ENCODE measurements at regions not wholly inside any gene's neighbourhood (a gene's known extent, or its start where the extent isn't known, plus 50 kb on each side); places are given as distances from the start of the nearest gene placed in this dataset.
"Not testable (repeated sequence)": the region's sequence is repeated elsewhere in the genome, so short reads cannot be mapped to it uniquely, and the experiment has no call there.

DNA sequence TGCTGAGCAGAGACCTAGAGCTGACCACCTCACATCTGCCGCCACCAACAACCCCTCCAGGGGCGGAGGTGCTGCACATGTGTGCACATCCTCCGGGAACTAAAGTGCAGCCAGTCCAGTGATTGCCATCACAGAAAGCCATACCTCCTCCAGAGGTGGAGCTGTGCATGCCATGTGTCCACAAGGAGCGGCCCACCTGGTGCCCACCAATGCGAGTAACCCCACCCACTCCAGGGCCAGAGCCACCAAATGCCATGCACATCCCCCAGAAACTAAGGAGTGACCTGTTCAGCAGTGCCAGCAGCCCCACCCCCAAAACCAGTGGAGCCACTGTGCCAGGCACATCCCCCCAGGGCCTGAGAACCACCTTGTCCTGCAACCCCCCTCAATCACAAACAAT, 557.9 kb downstream of the UQCRFS1 start:
- DNase-seq: no peak

DNA sequence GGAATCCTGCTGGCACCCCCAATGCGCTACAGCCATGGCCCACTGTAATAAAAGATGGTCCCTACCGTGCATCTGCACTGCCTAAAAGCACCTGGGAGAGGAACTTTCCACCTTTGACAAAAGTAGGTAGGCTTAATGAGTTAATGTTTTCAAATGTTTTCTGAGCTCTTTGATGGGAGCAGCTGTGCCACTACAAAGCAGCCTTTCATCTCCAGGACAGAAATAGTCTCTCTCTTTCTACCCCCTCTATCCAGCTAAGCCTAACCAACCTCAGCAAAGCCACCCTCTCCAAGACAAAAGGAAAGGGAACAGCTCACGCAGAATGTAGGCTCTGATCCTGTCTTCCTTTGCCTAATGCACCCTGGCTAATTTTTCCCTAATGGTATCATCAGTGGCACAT, 560.2 kb downstream of the UQCRFS1 start:
- no peak for DNase-seq

DNA sequence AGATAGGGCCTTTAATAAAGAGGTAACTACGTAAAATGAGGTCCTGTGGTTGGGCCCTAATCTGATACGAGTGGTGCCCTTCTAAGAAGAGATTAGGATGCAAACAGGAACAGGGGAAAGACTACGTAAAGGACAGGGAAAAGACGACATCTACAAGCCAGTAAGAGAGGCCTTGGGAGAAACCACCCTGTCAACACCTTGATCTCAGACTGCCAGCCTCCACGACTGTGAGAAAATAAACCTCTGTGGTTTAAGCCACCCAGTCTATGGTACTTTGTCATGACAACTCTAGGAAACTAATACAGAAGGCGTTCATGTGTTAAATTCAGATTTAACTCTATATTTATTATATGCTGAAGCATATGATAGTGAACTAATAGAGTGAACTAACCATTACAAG, 566.3 kb downstream of the UQCRFS1 start:
- no peak for DNase-seq

DNA sequence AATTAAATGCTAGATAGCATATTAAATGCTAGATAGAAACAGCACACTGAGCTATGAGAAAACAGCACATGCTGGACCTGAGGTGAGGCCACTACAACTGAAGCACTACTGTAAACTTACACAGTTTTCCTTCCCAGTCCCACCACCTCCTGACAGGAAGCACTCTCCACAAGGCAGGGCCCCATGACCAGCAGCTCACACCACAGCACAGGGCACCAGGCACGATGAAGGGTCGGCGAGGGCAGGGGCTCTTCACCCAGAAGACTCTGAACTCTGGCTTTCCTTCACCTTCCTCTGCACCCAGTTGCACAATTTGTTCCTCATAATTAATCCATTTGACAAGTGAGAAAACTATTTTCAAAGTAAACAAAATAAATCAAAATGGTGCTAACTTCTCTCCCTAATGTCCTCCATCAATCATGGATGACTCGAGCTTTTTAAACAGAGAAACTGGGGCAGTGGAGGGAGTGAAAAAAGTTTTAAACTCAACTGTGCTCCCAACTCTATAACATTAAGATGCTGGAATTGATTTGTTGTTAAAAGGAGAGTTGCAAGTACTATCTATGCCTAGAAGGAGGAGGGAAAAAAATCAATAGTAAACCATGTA, 568.7 kb downstream of the UQCRFS1 start:
- DNase-seq: no peak

DNA sequence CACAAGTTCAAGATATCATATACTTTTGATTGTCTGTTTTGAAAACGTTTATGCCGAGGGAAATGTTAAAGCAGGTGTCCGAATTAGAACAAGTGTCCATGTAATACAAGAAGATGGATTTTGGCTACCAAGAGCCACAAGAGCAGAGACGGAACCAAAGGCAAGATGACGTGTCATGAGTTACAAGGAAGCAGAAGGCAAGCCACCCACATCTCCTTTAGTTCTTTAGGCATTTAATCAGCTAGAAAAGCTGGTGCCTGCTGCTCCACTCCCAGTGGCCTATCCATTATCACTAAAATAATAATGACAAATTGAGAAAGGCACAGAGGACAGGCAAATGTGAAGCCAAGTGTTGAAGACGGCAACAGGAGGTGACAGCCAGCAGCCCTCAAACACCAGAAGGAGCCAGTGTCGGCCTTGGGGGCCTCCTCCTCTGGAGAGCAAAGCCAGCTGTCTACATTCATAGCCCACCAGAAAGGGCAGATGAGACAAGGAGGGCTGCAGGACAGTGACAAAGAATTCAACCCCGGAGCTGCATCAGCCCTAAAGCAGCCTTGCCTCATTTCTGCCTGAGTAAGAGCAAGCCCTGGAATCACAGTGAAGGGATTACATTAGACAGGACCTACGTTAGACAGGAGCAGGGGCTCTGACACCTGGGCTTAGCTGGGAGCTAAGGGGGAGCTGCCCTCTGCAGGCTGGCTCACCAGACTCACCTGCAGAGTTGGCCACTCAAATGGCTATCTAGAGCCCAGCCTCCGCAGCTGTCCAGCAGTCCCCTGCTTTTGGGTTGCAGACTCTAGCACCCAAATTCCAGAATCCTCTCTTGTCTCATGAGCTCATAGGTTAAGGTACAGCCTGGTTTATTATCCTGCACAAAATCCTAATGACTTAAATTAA, 569.9 kb downstream of the UQCRFS1 start:
- DNase-seq: no peak

DNA sequence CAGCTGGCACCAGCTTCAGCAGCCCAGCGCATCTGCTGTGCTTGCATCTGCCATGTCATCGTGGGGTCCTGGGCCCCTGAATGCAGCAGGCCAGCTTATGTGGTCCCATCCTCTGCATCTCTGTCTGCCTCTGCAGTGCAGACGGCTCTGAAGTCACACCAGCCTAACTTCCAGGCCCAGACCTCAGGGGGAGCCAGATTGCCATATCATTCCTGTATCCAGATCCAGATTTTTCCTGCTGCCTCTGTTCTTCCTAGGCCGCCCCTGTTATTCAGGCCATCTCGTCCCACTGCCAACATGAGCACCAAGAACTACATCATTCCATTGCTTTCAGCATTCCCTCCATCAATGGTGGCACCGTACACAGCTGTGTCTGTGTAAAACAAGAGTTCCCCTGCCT, 571.6 kb downstream of the UQCRFS1 start:
- no peak for DNase-seq

DNA sequence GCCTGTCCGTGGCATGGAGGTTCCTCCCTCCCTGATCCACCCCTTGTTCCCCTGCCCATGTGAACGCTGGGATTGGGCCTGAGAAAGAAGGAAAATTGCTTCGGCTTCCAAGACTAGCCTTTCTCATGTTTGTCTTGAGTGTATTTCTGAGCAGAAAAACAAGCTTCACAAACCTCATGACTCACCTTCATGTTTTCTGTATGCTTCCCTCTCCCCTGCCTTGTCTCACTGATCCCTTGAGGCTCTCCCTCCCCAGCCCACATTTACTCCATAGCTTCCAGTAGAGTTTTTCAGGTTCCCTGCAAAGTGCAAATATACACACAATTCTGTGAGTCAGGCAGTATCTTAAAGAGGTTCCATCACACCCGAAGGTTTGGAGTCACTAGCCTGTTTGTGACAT, 572.4 kb downstream of the UQCRFS1 start:
- DNase-seq: no peak

DNA sequence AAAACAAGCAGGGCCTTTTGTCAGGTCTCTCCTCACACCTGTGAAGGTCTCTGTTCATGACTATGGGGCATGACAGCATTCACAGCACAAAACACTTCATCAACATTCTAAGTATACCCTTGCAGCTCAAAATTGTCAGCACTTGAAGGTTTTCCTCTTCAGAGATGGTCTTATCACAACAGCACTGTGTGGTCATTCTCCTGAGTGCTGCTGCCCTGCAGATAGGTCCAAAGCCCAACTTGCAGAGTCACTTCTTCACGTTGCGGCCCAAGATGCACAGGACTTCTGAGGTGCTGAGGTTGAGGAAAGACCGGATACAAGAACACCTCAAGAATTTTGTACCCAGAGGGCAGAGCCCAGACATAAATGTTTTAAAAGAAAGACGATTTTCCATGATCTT, 574.5 kb downstream of the UQCRFS1 start:
- DNase-seq: no peak

DNA sequence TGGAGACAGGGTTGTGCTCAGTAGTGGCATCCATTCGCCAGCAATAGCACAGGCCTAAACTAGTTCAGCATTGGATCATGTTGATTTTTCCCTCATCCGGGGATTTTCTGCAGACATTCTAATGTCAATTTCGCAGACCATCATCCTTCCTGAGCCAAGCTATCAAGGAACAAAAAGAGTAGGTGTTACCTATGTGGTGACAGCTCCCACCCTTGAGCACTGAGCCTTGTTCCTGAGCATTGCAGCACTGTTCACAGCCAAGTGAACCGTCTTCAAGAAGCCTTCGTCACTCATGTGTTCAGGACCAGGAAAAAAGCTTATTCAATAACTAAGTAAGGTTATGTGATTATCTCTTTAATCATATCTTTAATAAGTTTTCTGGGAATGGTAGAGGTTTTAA, 576.2 kb downstream of the UQCRFS1 start:
- no peak for DNase-seq

DNA sequence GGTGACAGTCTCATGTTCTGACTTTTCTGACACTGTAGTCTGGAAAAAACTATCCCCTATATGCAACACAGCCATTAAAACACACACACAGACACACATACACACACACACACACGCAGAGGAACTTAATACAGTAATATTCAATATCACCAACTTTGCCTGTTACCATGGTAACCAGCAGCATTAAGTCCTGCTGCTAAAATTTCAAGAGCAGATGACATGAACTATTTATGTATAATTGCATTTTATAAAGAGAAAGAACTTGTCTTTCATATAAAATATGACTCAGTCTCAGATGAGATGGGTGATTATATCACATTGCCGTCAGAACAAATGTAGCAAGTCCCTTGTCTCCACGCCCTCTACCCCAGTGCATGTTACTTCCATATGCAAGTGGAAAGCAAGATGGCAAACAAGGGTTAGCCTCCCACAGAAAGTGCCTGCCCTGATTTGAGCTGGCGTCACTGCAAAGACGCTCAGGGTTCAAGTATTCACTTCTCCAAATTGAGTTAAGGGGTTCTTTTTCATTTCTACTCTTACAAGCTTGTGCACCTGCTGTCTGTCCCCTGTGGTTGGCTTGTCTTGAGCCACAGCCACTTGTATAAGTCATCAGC, 576.8 kb downstream of the UQCRFS1 start:
- DNase-seq: no peak

DNA sequence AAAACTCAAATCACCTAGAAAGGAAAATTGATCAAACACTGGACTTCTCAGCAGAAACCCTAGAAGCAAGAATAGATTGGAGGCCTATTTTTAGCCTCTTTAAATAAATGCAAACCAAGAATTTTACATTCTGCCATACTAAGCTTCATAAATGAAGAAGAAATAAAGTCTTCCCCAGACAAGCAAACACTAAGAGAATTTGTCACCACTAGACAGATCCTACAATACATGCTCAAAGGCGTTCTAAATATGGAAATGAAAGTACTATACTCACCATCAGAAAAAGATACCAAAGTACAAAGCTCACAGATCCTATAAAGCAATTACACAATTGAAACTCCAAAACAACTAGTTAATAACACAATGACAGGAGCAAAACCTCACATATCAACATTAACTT, 578.1 kb downstream of the UQCRFS1 start:
- no peak for DNase-seq

DNA sequence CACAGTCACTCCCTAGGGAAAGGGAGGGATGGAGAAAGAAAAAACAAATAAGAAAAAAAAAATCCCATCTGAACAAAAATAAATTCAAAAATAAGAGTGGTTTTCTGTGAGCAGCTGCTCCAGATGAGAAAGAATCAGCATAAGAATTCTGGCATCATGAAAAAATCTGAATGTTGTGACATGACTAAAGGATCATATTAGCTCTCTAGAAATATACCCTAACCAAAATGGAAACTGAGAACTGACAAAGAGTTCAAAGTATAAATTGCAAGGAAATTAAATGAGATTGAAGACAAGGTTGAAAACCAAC, 579.0 kb downstream of the UQCRFS1 start:
- DNase-seq: no peak

DNA sequence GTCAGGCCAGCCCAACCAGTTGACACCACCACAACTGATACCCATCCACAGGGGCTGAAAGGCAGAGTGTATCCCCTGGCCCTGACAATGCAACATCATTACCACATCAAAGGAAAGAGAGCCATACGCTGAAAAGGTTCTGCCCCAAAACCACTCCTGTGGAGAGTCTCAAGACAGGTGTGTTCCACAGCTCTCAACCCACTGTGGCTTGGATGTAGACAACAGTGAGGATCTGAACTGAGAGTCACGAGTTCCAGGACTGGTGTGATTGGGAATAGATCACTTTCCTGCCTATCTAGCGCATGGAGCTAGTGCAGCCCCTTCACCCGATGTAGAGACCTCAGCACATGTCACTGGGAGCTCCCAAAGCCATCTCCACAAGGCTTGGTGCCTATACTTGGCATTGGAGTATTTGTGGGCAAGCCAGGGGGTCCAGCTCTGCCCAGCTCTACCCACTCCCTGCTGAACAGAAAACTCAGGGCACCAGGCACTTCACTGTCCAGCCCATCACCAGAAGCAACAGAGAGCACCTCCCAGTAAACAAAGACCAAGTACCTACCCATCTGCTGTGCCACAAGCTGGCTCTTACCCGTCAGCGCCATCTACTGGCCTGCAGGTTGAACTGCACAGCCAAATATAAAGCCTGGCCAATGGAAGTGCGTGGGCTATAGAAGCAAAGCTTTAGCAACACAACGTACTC, 579.5 kb downstream of the UQCRFS1 start:
- peak; percentile 33 to 65 for DNase-seq

DNA sequence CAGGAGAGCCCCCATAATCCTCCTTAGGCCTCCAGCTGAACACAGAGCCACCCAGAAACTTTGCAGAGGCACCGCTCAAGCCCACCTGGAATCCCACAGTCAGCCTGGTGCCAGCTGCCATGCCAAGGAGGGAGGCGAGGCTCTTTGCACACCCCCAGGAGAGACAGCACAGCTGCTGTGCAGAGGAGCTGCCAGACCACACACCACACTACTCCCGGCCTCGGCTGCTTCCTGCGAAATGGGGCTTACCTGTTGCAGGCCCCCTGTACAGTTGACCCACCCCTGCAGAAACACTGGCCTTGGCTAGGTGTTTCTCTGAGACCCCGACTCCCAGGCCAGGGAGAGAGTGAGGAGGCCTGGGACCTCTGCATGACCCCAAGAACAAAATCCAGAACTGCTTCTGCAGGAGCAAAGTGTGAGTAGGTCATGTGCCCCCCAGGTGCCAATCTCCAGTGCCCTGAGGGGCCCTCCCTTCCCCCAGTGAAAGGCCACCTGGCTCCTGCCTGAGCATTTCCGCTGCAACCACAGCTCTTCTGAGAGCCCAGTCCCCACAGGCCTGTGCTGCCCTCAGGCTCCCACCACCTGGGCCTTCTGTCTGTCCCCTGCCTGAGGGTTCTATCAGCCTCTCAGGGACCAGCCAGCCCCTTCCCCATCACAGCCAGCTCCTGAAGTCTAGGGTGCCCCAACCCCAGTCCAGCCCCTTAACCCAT, 580.4 kb downstream of the UQCRFS1 start:
- DNase-seq: peak in 1 of 2 donors; percentile 7

DNA sequence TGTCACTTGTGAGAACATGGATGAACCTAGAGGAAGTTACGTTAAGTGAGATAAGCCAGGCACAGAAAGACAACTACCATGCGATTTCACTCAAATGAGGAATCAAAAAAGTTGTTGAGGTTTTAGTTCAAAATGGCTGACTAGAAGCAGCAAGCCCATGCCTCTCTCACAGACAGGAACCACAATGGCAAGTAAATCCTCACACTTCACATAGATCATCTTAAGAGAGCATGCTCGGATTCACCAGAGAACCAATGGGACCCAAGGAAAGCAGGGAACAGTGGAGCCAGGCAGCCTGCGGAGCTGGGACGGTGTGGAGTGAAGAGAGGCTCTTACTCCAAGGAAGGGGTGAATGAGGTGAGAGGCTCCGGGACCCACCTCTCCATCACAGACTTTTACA, 581.0 kb downstream of the UQCRFS1 start:
- DNase-seq: no peak

DNA sequence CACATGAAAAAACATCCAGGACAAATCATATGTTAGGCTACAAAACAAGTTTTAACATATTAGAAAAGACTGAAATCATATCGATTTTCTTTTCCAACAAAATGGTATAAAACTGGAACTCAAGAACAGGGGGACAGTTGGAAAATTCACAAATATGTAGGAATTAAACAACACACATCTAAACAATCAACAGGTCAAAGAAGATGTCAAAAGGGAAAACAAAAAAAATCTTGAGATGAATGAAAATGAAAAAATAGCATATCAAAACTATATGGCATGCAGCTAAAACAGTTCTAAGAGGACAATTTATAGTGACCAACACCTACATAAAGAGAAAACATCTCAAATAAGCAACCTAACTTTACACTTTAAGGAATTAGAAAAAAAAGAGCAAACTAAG, 585.3 kb downstream of the UQCRFS1 start:
- DNase-seq: no peak

DNA sequence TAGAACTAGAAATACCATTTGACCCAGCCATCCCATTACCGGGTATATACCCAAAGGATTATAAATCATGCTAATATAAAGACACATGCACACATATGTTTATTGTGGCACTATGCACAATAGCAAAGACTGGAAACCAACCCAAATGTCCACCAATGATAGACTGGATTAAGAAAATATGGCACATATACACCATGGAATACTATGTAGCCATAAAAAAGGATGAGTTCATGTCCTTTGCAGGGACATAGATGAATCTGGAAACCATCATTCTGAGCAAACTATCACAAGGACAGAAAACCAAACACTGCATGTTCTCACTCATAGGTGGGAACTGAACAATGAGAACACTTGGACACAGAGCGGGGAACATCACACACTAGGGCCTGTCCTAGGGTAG, 586.5 kb downstream of the UQCRFS1 start:
- not testable (repeated sequence) for DNase-seq

DNA sequence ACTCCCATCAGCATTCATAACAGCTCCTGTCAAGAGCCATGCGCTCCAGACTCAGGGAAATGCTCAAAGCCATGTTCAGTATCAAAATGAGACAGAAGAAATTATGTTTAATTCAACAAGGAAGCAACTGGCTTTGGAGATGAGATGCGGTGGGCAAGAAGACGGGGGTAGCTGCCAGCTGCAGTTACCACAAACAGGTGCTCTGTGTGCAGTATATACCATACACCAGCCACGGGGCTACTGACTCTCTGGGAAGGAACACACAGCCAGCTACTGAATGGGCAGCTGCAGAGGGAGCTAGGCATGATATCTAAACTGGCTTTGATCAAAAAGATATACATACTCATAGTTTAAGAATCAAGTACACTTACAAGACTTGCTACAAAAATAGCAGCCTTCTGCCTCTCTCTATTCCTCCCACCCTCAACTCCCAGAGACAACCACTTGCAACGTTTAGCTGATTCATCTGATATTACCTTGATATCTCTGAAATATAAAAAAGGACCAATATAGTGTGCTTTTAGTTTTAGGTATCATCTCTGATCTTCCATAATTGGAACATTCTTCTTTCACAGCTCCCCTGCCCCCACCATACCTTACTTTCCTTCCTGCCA, 593.0 kb downstream of the UQCRFS1 start:
- no peak for DNase-seq

DNA sequence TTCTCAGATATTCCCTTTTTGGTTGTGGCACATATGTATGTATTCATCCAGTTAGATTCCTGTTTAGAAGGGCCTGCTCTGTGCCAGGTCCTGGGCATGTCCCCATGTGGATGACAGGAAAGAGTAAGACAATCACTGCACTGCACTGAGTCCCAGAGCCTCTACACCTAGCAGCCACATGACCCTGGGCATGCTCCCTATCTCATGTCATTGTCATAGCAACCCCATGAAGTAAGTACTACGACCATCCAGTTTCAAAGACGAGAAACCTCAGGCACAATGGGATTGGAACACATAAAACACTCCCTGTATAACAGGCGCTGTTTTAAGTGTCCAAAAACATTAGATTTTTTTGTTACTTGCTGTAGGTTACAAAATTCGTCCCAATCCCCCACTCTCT, 594.4 kb downstream of the UQCRFS1 start:
- DNase-seq: no peak

DNA sequence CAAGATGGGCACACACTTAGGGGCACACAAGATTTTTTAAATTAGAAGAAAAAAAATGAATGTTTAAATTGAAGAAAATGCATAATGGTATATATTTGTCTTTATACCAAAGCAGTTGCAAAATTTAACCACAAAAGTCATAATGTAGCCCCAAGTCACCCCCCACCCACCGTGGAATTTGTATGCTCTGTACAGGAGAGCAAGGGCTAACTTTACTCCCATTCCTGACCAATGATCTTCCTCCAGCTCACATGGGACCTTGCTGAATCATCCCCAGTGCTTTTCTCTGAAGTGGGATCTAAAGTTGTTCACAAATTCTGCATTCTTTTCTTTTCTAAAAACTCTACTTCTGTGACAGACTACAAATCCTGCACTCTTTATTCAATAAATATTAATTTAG, 597.0 kb downstream of the UQCRFS1 start:
- no peak for DNase-seq

DNA sequence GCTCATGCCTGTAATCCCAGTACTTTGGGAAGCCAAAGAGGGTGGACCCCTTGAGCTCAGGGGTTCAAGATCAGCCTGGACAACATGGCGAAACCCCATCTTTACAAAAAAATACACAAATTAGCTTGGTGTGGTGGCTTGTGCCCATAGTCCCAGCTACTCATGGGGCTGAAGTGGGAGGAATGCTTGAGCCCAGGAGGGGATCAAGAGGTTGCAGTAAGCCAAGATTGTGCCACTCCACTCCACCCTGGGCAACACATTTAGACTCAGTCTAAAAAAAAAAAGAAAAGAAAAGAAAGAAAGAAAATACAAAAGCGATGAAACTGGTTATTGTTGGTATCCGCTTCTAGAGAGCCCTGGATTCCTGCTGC, 597.4 kb downstream of the UQCRFS1 start:
- no peak for DNase-seq

DNA sequence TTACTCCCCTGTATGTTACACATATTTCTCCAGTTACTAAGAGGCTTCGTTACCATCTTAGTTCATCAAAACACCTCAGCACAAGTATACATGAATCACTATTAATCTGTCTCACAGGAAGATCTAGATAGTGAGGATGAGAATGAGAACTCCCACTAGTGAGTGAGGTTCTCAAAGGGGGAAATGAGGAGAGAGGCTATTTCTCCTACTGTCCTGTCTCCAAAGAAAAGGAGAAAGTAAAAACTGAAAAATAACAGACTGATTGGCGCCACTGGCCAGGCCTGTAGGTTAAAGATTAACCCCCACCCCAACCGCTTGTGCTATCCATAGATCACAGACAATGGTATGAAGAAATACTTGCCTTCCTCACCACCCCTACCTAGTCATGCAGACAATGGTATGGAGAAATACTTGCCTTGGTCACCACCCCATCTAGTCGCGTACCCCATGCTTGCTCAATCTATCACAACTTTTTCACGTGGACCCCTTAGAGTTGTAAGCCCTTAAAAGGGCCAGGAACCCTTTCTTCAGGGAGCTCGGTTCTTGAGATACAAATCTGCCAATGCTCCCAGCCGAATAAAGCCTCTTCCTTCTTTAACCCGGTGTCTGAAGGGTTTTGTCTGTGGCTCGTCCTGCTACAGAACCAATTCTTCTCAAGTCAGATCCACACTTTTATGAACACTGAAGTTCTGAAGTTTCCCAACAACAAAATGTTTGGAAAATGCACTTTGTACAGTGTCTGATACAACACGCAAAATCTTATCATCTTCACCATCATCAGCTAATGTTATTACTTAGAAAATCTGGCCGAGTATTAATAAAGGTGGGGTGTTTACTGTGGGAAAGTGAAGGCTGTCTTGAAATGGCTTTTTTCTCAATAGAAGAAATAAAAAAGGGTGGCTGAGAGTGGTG, 598.1 kb downstream of the UQCRFS1 start:
- no peak for DNase-seq
